ENCODE measurements at regions not wholly inside any gene's neighbourhood (a gene's known extent, or its start where the extent isn't known, plus 50 kb on each side); places are given as distances from the start of the nearest gene placed in this dataset.

GRCh38 chr6:100126790-100127484 lies 132.9 kb upstream of the MCHR2 start:
- TF ChIP-seq POLR2A (IDR thresholded peaks at IDR 0.05) (no peak), EP300 (IDR thresholded peaks at IDR 0.05) (no peak), CTCF (IDR thresholded peaks at IDR 0.05) (no peak), POLR2AphosphoS5 (IDR thresholded peaks at IDR 0.05) (no peak)
- Histone ChIP-seq H3K9me3 (peaks cover 0 to 4% (median 1%) of the 10 kb centered on the region in 4 donors), H3K27me3 (no peaks in the 10 kb centered on the region), H3K36me3 (no peaks in the 10 kb centered on the region), H3K4me1 (no peaks in the 10 kb centered on the region), H3K4me3 (no peak overlapping the region), H3K27ac (no peak overlapping the region)
- intact Hi-C loops (cut with DNase I) = no loop called here
- 36 to 61% methylated on average over 6 of the region's 6 CpGs for WGBS, 2 donors
- no peak for DNase-seq

GRCh38 chr6:100121854-100122609 lies 128.0 kb upstream of the MCHR2 start:
- Histone ChIP-seq H3K9me3 (no peaks in the 10 kb centered on the region), H3K4me3 (no peak overlapping the region), H3K36me3 (no peaks in the 10 kb centered on the region), H3K27ac (no peak overlapping the region), H3K27me3 (no peaks in the 10 kb centered on the region), H3K4me1 (no peaks in the 10 kb centered on the region)
- intact Hi-C loops (cut with DNase I) = no loop called here
- 70 to 84% methylated on average over 2 of the region's 2 CpGs for WGBS, 2 donors
- TF ChIP-seq POLR2AphosphoS5 (IDR thresholded peaks at IDR 0.05) = no peak
- TF ChIP-seq POLR2A (IDR thresholded peaks at IDR 0.05) = no peak
- TF ChIP-seq EP300 (IDR thresholded peaks at IDR 0.05) = no peak
- TF ChIP-seq CTCF (IDR thresholded peaks at IDR 0.05) = no peak
- DNase-seq = no peak

GRCh38 chr6:100119261-100119660 lies 125.2 kb upstream of the MCHR2 start:
- no peak overlapping the region for H3K4me3 ChIP-seq
- no peaks in the 10 kb centered on the region for H3K36me3 ChIP-seq
- no peak overlapping the region for H3K27ac ChIP-seq
- H3K9me3 ChIP-seq = no peaks in the 10 kb centered on the region
- TF ChIP-seq CTCF (IDR thresholded peaks at IDR 0.05) (no peak), POLR2A (IDR thresholded peaks at IDR 0.05) (no peak), EP300 (IDR thresholded peaks at IDR 0.05) (no peak), POLR2AphosphoS5 (IDR thresholded peaks at IDR 0.05) (no peak)
- H3K4me1 ChIP-seq = no peaks in the 10 kb centered on the region
- intact Hi-C loops (cut with DNase I) = loop anchor here (5.0 to 10.0 kb wide), 2 partner anchors 358 to 546 kb away; no protein-coding TSS in a partner anchor
- WGBS, 2 donors = 40 to 58% methylated on average over 4 of the region's 4 CpGs
- no peak for DNase-seq
- no peaks in the 10 kb centered on the region for H3K27me3 ChIP-seq

- 84 to 92% methylated on average over 2 of the region's 2 CpGs for WGBS, 2 donors
- DNase-seq = no peak
- no peak for TF ChIP-seq POLR2A (IDR thresholded peaks at IDR 0.05)
- TF ChIP-seq POLR2AphosphoS5 (IDR thresholded peaks at IDR 0.05) = no peak
- no peaks in the 10 kb centered on the region for H3K36me3 ChIP-seq
- no peaks in the 10 kb centered on the region for H3K9me3 ChIP-seq
- no peak overlapping the region for H3K27ac ChIP-seq
- intact Hi-C loops (cut with DNase I) = loop anchor here (5.0 to 10.0 kb wide), 2 partner anchors 359 to 546 kb away; no protein-coding TSS in a partner anchor
- no peaks in the 10 kb centered on the region for H3K27me3 ChIP-seq
- H3K4me1 ChIP-seq = no peaks in the 10 kb centered on the region
- H3K4me3 ChIP-seq = no peak overlapping the region
These were observed 124.3 kb upstream of the MCHR2 start for GRCh38 chr6:100118301-100118700.

GRCh38 chr6:100117680-100118079 lies 123.7 kb upstream of the MCHR2 start:
- intact Hi-C loops (cut with DNase I) = loop anchor here (5.0 to 10.0 kb wide), 2 partner anchors 360 to 547 kb away; no protein-coding TSS in a partner anchor
- WGBS, 2 donors = 76 to 84% methylated on average over 5 of the region's 5 CpGs
- no peaks in the 10 kb centered on the region for H3K9me3 ChIP-seq
- H3K4me1 ChIP-seq = no peaks in the 10 kb centered on the region
- TF ChIP-seq EP300 (IDR thresholded peaks at IDR 0.05) (no peak), POLR2A (IDR thresholded peaks at IDR 0.05) (no peak), CTCF (IDR thresholded peaks at IDR 0.05) (no peak), POLR2AphosphoS5 (IDR thresholded peaks at IDR 0.05) (no peak)
- H3K27ac ChIP-seq = no peak overlapping the region
- no peaks in the 10 kb centered on the region for H3K27me3 ChIP-seq
- no peaks in the 10 kb centered on the region for H3K36me3 ChIP-seq
- H3K4me3 ChIP-seq = no peak overlapping the region
- DNase-seq = no peak
